HG03135 (cell line): ENCODE measurements at regions not wholly inside any gene's neighbourhood (a gene's known extent, or its start where the extent isn't known, plus 50 kb on each side); places are given as distances from the start of the nearest gene placed in this dataset.
"Not testable (repeated sequence)": the region's sequence is repeated elsewhere in the genome, so short reads cannot be mapped to it uniquely, and the experiment has no call there.

Experiments
- ATAC-seq: cut with Tn5 transposase; IDR thresholded peaks from one replicate; pipeline ENCODE4 v1.9.1; 2021; ENCODE audit warnings: mild to moderate bottlenecking, moderate library complexity; ENCODE audit not compliant: unreplicated experiment

- ATAC-seq, result no peak
Observed at GRCh38 chr4:160284516-160284915, 1181.6 kb downstream of the RAPGEF2 start.

GRCh38 chr4:160286051-160286450, 1183.2 kb downstream of the RAPGEF2 start:
- ATAC-seq, result no peak

GRCh38 chr4:160296476-160296875, 1193.6 kb downstream of the RAPGEF2 start:
- no peak for ATAC-seq

- ATAC-seq, result no peak
Observed at GRCh38 chr4:160299177-160299576, 1196.3 kb downstream of the RAPGEF2 start.

- ATAC-seq, result no peak
Observed at GRCh38 chr4:160299608-160300007, 1196.7 kb downstream of the RAPGEF2 start.

- no peak for ATAC-seq
Observed at GRCh38 chr4:160316036-160316435, 1213.2 kb downstream of the RAPGEF2 start.

- ATAC-seq, result no peak
Observed at GRCh38 chr4:160318567-160319220, 1215.8 kb downstream of the RAPGEF2 start.

- no peak for ATAC-seq
Observed at GRCh38 chr4:160319221-160319867, 1216.5 kb downstream of the RAPGEF2 start.

GRCh38 chr4:160319868-160320260, 1217.0 kb downstream of the RAPGEF2 start:
- no peak for ATAC-seq

GRCh38 chr4:160326110-160326509, 1223.2 kb downstream of the RAPGEF2 start:
- no peak for ATAC-seq

GRCh38 chr4:160347197-160347596, 1244.3 kb downstream of the RAPGEF2 start:
- no peak for ATAC-seq

GRCh38 chr4:160350944-160351343, 1248.1 kb downstream of the RAPGEF2 start:
- no peak for ATAC-seq

- no peak for ATAC-seq
Observed at GRCh38 chr4:160352637-160353036, 1249.8 kb downstream of the RAPGEF2 start.

- no peak for ATAC-seq
Observed at GRCh38 chr4:160353548-160353947, 1250.7 kb downstream of the RAPGEF2 start.

- ATAC-seq, result no peak
Observed at GRCh38 chr4:160362478-160362877, 1259.6 kb downstream of the RAPGEF2 start.

- no peak for ATAC-seq
Observed at GRCh38 chr4:160364217-160364616, 1261.3 kb downstream of the RAPGEF2 start.

GRCh38 chr4:160364665-160365064, 1261.8 kb downstream of the RAPGEF2 start:
- not testable (repeated sequence) for ATAC-seq

- ATAC-seq, result not testable (repeated sequence)
Observed at GRCh38 chr4:160365383-160365782, 1262.5 kb downstream of the RAPGEF2 start.

GRCh38 chr4:160370046-160370445, 1267.2 kb downstream of the RAPGEF2 start:
- ATAC-seq, result no peak

GRCh38 chr4:160371446-160371845, 1268.6 kb downstream of the RAPGEF2 start:
- ATAC-seq, result no peak

- ATAC-seq, result no peak
Observed at GRCh38 chr4:160372390-160372789, 1269.5 kb downstream of the RAPGEF2 start.

- no peak for ATAC-seq
Observed at GRCh38 chr4:160373911-160374310, 1271.0 kb downstream of the RAPGEF2 start.
